HEK293 (cell line): ENCODE measurements at regions not wholly inside any gene's neighbourhood (a gene's known extent, or its start where the extent isn't known, plus 50 kb on each side); places are given as distances from the start of the nearest gene placed in this dataset.

Experiments
- CTCF ChIA-PET: fragments of 350-600 bp; formaldehyde crosslinking; extraction: SDS; loops from one replicate; lab custom pipeline; 2021; ENCODE audit warnings: antibody characterized with exemption; lab: Yijun Ruan, JAX
- POLR2A ChIA-PET: fragments of 300-600 bp; formaldehyde crosslinking; extraction: SDS; loops from one replicate; lab custom pipeline; 2020; ENCODE audit warnings: antibody characterized with exemption, inconsistent platforms; lab: Yijun Ruan, JAX
- H3K27ac ChIP-seq: fragments of 200-500 bp; sonication (Bioruptor generic); 2 replicates; pipeline ENCODE4 v1.5.1; 2014; ENCODE audit warnings: low read depth, low read length, control low read depth, inconsistent platforms; ENCODE audit errors: extremely low read depth
- H3K36me3 ChIP-seq, 2 experiments: fragments of 200-500 bp in 1 of 2; sonication (Bioruptor generic) in 1 of 2; 1 replicate in 1 of 2; 2 replicates in 1 of 2; pipeline ENCODE4 v1.5.1; 2014 to 2017; ENCODE audit warnings: inconsistent platforms in 2 of 2, low read length in 2 of 2; ENCODE audit not compliant: control insufficient read depth in 2 of 2, insufficient read depth in 1 of 2
- H3K4me1 ChIP-seq: fragments of 200-500 bp; sonication (Bioruptor generic); 2 replicates; pipeline ENCODE4 v1.5.1; 2014; ENCODE audit warnings: mild to moderate bottlenecking, low read length, inconsistent platforms; ENCODE audit not compliant: control insufficient read depth, insufficient read depth
- H3K4me3 ChIP-seq: 2 replicates; pipeline ENCODE4 v1.5.1; 2011; ENCODE audit warnings: low read depth, mild to moderate bottlenecking, control low read depth, low read length, moderate library complexity
- H3K9me3 ChIP-seq: fragments of 200-500 bp; sonication (Bioruptor generic); 2 replicates; pipeline ENCODE4 v1.5.1; 2014; ENCODE audit warnings: low read depth, low read length, inconsistent platforms; ENCODE audit not compliant: control insufficient read depth, insufficient read depth
- KLF7 ChIP-seq: fragments of 450-650 bp; formaldehyde crosslinking; IDR thresholded peaks from 2 replicates; pipeline ENCODE4 v1.5.1; 2016; ENCODE audit warnings: missing biosample characterization, missing genetic modification characterization, borderline replicate concordance
- KLF8 ChIP-seq: fragments of 450-650 bp; formaldehyde crosslinking; IDR thresholded peaks from 2 replicates; pipeline ENCODE4 v1.5.1; 2016; ENCODE audit warnings: missing biosample characterization, missing genetic modification characterization
- MZF1 ChIP-seq: fragments of 450-650 bp; formaldehyde crosslinking; IDR thresholded peaks from 2 replicates; pipeline ENCODE4 v1.5.1; 2017; ENCODE audit warnings: missing biosample characterization, missing genetic modification characterization, borderline replicate concordance
- OSR2 ChIP-seq: fragments of 450-650 bp; formaldehyde crosslinking; IDR thresholded peaks from 2 replicates; pipeline ENCODE4 v1.5.1; 2016; ENCODE audit warnings: missing biosample characterization, missing genetic modification characterization
- REPIN1 ChIP-seq: fragments of 450-650 bp; formaldehyde crosslinking; IDR thresholded peaks from 2 replicates; pipeline ENCODE4 v1.5.1; 2017; ENCODE audit warnings: missing biosample characterization, missing genetic modification characterization, low read depth
- TCF7L2 ChIP-seq: IDR thresholded peaks from 2 replicates; pipeline ENCODE4 v1.6.1; 2011; ENCODE audit warnings: low read depth, mild to moderate bottlenecking, inconsistent platforms, low read length, moderate library complexity, borderline replicate concordance
- WT1 ChIP-seq: fragments of 450-650 bp; formaldehyde crosslinking; IDR thresholded peaks from 2 replicates; pipeline ENCODE4 v1.5.1; 2016; ENCODE audit warnings: missing biosample characterization, missing genetic modification characterization
- ZFP69B ChIP-seq: fragments of 450-650 bp; formaldehyde crosslinking; IDR thresholded peaks from 2 replicates; pipeline ENCODE4 v1.5.1; 2016; ENCODE audit warnings: missing biosample characterization, missing genetic modification characterization
- ZNF10 ChIP-seq: fragments of 450-650 bp; formaldehyde crosslinking; IDR thresholded peaks from 2 replicates; pipeline ENCODE4 v1.5.1; 2017; ENCODE audit warnings: missing biosample characterization, missing genetic modification characterization
- ZNF174 ChIP-seq: fragments of 450-650 bp; formaldehyde crosslinking; IDR thresholded peaks from 2 replicates; pipeline ENCODE4 v1.5.0; 2017; ENCODE audit warnings: missing biosample characterization, mild to moderate bottlenecking, missing genetic modification characterization
- ZNF175 ChIP-seq: fragments of 450-650 bp; formaldehyde crosslinking; IDR thresholded peaks from 2 replicates; pipeline ENCODE4 v1.5.1; 2016; ENCODE audit warnings: missing biosample characterization, missing genetic modification characterization
- ZNF202 ChIP-seq: fragments of 450-650 bp; formaldehyde crosslinking; IDR thresholded peaks from 2 replicates; pipeline ENCODE4 v1.5.1; 2016; ENCODE audit warnings: missing biosample characterization, missing genetic modification characterization, borderline replicate concordance
- ZNF266 ChIP-seq: fragments of 450-650 bp; formaldehyde crosslinking; IDR thresholded peaks from 2 replicates; pipeline ENCODE4 v1.5.1; 2016; ENCODE audit warnings: missing biosample characterization, missing genetic modification characterization, low read depth
- ZNF629 ChIP-seq: fragments of 450-650 bp; formaldehyde crosslinking; IDR thresholded peaks from 2 replicates; pipeline ENCODE4 v1.5.1; 2017; ENCODE audit warnings: missing biosample characterization, missing genetic modification characterization
- ZNF677 ChIP-seq: fragments of 450-650 bp; IDR thresholded peaks from 2 replicates; pipeline ENCODE4 v1.5.0; 2018; ENCODE audit warnings: missing biosample characterization, mild to moderate bottlenecking, missing genetic modification characterization, moderate library complexity
- ZNF707 ChIP-seq: fragments of 450-650 bp; formaldehyde crosslinking; IDR thresholded peaks from 2 replicates; pipeline ENCODE4 v1.5.1; 2016; ENCODE audit warnings: missing biosample characterization, missing genetic modification characterization
- ZNF785 ChIP-seq: fragments of 450-650 bp; formaldehyde crosslinking; IDR thresholded peaks from 2 replicates; pipeline ENCODE4 v1.5.1; 2016; ENCODE audit warnings: missing biosample characterization, missing genetic modification characterization
- TF ChIP-seq, protein P1 (sequence below): fragments of 450-650 bp; formaldehyde crosslinking; IDR thresholded peaks from 2 replicates; pipeline ENCODE4 v1.5.1; 2016; ENCODE audit warnings: missing biosample characterization, missing genetic modification characterization
- TF ChIP-seq, protein P2 (sequence below): fragments of 450-650 bp; formaldehyde crosslinking; IDR thresholded peaks from 2 replicates; pipeline ENCODE4 v1.5.1; 2016; ENCODE audit warnings: missing biosample characterization, missing genetic modification characterization
- TF ChIP-seq, protein P3 (sequence below): fragments of 450-650 bp; formaldehyde crosslinking; IDR thresholded peaks from 2 replicates; pipeline ENCODE4 v1.5.1; 2016; ENCODE audit warnings: missing biosample characterization, missing genetic modification characterization

DNA sequence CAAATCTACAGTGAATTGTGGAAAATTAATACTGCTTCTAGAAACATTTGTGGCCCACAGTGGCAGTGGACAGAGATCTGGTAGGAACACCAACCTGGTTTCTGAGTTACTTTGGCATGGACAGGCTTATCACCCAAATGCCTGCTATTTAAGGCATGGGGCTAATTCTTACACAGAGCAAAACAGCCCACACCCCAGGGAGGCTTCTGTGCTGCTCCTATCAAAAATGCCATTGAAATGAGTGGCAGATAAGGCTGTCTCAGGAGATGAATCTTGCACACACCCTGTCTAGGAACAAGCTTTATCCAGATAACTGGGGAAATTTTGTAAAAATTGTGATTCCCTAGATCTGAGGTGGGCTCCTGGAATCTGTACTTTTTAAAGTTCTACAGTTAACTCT lies 307.1 kb downstream of the TLE1 start:
- CTCF ChIA-PET = no interaction called here
- Histone ChIP-seq H3K4me3 (no peak overlapping the region), H3K4me1 (0 out of 2 replicates have a peak, but pooled peaks cover 4% of the 10 kb centered on the region), H3K36me3 (no peaks in the 10 kb centered on the region), H3K9me3 (no peaks in the 10 kb centered on the region), H3K27ac (no peak overlapping the region)
- TF ChIP-seq KLF7 (tag by site-specific recombination) = no peak
- no peak for TF ChIP-seq ZNF785 (tag by site-specific recombination)
- TF ChIP-seq, protein P1, sequence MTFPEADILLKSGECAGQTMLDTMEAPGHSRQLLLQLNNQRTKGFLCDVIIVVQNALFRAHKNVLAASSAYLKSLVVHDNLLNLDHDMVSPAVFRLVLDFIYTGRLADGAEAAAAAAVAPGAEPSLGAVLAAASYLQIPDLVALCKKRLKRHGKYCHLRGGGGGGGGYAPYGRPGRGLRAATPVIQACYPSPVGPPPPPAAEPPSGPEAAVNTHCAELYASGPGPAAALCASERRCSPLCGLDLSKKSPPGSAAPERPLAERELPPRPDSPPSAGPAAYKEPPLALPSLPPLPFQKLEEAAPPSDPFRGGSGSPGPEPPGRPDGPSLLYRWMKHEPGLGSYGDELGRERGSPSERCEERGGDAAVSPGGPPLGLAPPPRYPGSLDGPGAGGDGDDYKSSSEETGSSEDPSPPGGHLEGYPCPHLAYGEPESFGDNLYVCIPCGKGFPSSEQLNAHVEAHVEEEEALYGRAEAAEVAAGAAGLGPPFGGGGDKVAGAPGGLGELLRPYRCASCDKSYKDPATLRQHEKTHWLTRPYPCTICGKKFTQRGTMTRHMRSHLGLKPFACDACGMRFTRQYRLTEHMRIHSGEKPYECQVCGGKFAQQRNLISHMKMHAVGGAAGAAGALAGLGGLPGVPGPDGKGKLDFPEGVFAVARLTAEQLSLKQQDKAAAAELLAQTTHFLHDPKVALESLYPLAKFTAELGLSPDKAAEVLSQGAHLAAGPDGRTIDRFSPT = no peak
- POLR2A ChIA-PET = interaction anchor here (0.6 kb wide), 1 partner anchor 424 kb away, joined by 3 read pairs; no protein-coding TSS in a partner anchor

- H3K9me3 ChIP-seq = no peaks in the 10 kb centered on the region
- TF ChIP-seq ZNF266 (no peak), ZNF174 (tag by site-specific recombination) (no peak), ZNF10 (tag by site-specific recombination) (0 out of 2 replicates have a peak, but pooled peaks have one; percentile 37)
- H3K27ac ChIP-seq = no peak overlapping the region
- no peaks in the 10 kb centered on the region for H3K36me3 ChIP-seq
- H3K4me1 ChIP-seq = peaks cover 6% of the 10 kb centered on the region; the same call in 1 of the 2 replicates
- ChIA-PET POLR2A (no interaction called here), CTCF (no interaction called here)
- no peak overlapping the region for H3K4me3 ChIP-seq
These were observed 307.7 kb downstream of the TLE1 start for GRCh38 chr9:81381694-81382093.

GRCh38 chr9:81380504-81381359 lies 308.6 kb downstream of the TLE1 start:
- POLR2A ChIA-PET = no interaction called here
- Histone ChIP-seq H3K27ac (no peak overlapping the region), H3K4me3 (no peak overlapping the region), H3K9me3 (no peaks in the 10 kb centered on the region), H3K36me3 (no peaks in the 10 kb centered on the region), H3K4me1 (peaks cover 9% of the 10 kb centered on the region; the same call in 1 of the 2 replicates)
- TF ChIP-seq OSR2 (tag by site-specific recombination) (0 out of 2 replicates have a peak, but pooled peaks have one; percentile 5), WT1 (tag by site-specific recombination) (0 out of 2 replicates have a peak, but pooled peaks have one; percentile 15), KLF7 (tag by site-specific recombination) (no peak), KLF8 (tag by site-specific recombination) (no peak), ZFP69B (no peak)
- TF ChIP-seq, protein P2, sequence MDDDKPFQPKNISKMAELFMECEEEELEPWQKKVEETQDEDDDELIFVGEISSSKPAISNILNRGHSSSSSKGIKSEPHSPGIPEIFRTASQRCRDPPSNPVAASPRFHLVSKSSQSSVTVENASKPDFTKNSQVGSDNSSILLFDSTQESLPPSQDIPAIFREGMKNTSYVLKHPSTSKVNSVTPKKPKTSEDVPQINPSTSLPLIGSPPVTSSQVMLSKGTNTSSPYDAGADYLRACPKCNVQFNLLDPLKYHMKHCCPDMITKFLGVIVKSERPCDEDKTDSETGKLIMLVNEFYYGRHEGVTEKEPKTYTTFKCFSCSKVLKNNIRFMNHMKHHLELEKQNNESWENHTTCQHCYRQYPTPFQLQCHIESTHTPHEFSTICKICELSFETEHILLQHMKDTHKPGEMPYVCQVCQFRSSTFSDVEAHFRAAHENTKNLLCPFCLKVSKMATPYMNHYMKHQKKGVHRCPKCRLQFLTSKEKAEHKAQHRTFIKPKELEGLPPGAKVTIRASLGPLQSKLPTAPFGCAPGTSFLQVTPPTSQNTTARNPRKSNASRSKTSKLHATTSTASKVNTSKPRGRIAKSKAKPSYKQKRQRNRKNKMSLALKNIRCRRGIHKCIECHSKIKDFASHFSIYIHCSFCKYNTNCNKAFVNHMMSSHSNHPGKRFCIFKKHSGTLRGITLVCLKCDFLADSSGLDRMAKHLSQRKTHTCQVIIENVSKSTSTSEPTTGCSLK (tag by site-specific recombination) = no peak
- CTCF ChIA-PET = no interaction called here

- H3K27ac ChIP-seq = no peak overlapping the region
- ChIA-PET POLR2A (no interaction called here), CTCF (no interaction called here)
- H3K9me3 ChIP-seq = no peaks in the 10 kb centered on the region
- no peaks in the 10 kb centered on the region for H3K36me3 ChIP-seq
- peaks cover 18% of the 10 kb centered on the region for H3K4me1 ChIP-seq
- no peak overlapping the region for H3K4me3 ChIP-seq
- TF ChIP-seq ZNF202 (no peak), ZNF677 (tag by site-specific recombination) (no peak), ZNF707 (tag by site-specific recombination) (no peak), ZNF175 (tag by site-specific recombination) (no peak), ZNF629 (tag by site-specific recombination) (no peak), TCF7L2 (no peak), REPIN1 (tag by site-specific recombination) (no peak), MZF1 (tag by site-specific recombination) (no peak)
- TF ChIP-seq, protein P3, sequence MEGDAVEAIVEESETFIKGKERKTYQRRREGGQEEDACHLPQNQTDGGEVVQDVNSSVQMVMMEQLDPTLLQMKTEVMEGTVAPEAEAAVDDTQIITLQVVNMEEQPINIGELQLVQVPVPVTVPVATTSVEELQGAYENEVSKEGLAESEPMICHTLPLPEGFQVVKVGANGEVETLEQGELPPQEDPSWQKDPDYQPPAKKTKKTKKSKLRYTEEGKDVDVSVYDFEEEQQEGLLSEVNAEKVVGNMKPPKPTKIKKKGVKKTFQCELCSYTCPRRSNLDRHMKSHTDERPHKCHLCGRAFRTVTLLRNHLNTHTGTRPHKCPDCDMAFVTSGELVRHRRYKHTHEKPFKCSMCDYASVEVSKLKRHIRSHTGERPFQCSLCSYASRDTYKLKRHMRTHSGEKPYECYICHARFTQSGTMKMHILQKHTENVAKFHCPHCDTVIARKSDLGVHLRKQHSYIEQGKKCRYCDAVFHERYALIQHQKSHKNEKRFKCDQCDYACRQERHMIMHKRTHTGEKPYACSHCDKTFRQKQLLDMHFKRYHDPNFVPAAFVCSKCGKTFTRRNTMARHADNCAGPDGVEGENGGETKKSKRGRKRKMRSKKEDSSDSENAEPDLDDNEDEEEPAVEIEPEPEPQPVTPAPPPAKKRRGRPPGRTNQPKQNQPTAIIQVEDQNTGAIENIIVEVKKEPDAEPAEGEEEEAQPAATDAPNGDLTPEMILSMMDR = no peak
These were observed 309.7 kb downstream of the TLE1 start for GRCh38 chr9:81379655-81380054.
